ENCODE measurements at regions not wholly inside any gene's neighbourhood (a gene's known extent, or its start where the extent isn't known, plus 50 kb on each side); places are given as distances from the start of the nearest gene placed in this dataset.

GRCh38 chr10:78381107-78381506 is 347.4 kb downstream of the RPS24 start:
- ATAC-seq (no peak), DNase-seq (no peak)
- Mint-ChIP-seq H3K4me1 (no peaks in the 10 kb centered on the region), H3K4me3 (no peak overlapping the region), H3K27ac (no peak overlapping the region), H3K9me3 (peaks cover 0 to 5% (median 0%) of the 10 kb centered on the region in 11 donors), H3K36me3 (no peaks in the 10 kb centered on the region), H3K27me3 (peaks cover 0 to 21% (median 5%) of the 10 kb centered on the region in 5 donors)
- Histone ChIP-seq H3K4me1 (ENCODE audit: control insufficient read depth in 2 of 2, insufficient read depth in 2 of 2, low read length in 2 of 2) (no peaks in the 10 kb centered on the region), H3K27me3 (ENCODE audit: control insufficient read depth in 2 of 2, insufficient read depth in 2 of 2, low read length in 2 of 2) (no peaks in the 10 kb centered on the region), H3K9me3 (ENCODE audit: control insufficient read depth in 2 of 3, low read length in 3 of 3) (no peaks in the 10 kb centered on the region), H3K27ac (ENCODE audit: low read depth, low read length) (no peak overlapping the region), H3K36me3 (ENCODE audit: control insufficient read depth in 2 of 3, insufficient read depth in 3 of 3, low read length in 3 of 3) (no peaks in the 10 kb centered on the region), H3K4me3 (ENCODE audit: low read length) (no peak overlapping the region)
- CTCF ChIA-PET: no interaction called here
- intact Hi-C loops (cut with micrococcal nuclease): no loop called here
- POLR2A ChIA-PET: no interaction called here

DNA sequence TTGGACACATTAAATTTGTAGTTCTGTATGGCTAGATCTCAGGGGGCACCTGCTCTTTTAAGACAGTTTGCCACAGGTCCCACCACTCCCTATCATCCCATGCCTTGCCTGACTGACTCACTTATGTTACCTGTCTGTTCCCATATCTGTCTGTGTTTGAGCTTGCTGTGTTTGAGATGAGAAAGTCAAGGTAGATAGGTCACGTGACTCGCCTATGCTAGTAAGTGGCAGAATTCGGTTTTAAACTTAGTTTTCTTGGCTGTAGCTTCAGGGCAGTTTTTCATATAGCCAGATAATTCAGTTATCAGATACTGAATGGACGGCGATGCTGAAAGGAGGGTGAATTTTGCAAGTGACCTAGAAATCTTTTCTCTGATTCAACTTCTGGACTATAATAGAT is 348.4 kb downstream of the RPS24 start:
- intact Hi-C loops (cut with micrococcal nuclease): no loop called here
- DNase-seq: no peak
- Histone ChIP-seq H3K36me3 (ENCODE audit: control insufficient read depth in 2 of 3, insufficient read depth in 3 of 3, low read length in 3 of 3) (no peaks in the 10 kb centered on the region), H3K9me3 (ENCODE audit: control insufficient read depth in 2 of 3, low read length in 3 of 3) (no peaks in the 10 kb centered on the region), H3K27ac (ENCODE audit: low read depth, low read length) (no peak overlapping the region), H3K27me3 (ENCODE audit: control insufficient read depth in 2 of 2, insufficient read depth in 2 of 2, low read length in 2 of 2) (no peaks in the 10 kb centered on the region), H3K4me1 (ENCODE audit: control insufficient read depth in 2 of 2, insufficient read depth in 2 of 2, low read length in 2 of 2) (no peaks in the 10 kb centered on the region), H3K4me3 (ENCODE audit: low read length) (no peak overlapping the region)
- H3K27ac Mint-ChIP-seq: no peak overlapping the region
- no peak overlapping the region for H3K4me3 Mint-ChIP-seq
- ChIA-PET CTCF (no interaction called here), POLR2A (no interaction called here)
- H3K36me3 Mint-ChIP-seq: no peaks in the 10 kb centered on the region
- H3K27me3 Mint-ChIP-seq: peaks cover 0 to 21% (median 5%) of the 10 kb centered on the region in 5 donors
- H3K9me3 Mint-ChIP-seq: peaks cover 0 to 5% (median 0%) of the 10 kb centered on the region in 11 donors
- H3K4me1 Mint-ChIP-seq: no peaks in the 10 kb centered on the region
- no peak for ATAC-seq

DNA sequence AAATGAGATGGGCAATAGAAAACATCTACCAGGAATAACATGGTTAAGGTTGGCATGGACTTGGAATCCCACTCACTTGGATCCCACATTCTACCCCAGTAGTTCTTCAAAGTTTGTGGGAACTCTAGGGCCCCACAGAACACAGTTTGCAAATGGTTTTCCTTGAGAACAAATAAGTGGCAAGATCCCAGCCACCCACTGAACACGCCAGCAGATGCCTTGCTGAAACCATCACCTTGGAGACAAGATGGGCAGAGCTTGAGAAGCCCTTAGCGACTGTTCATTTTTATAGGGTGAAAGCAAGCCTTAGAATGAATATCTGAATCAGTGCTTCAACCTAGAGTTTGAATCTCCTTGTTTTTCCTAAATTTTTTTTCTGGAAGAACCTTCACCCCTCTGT is 349.1 kb downstream of the RPS24 start:
- Mint-ChIP-seq H3K27me3 (peaks cover 0 to 25% (median 5%) of the 10 kb centered on the region in 5 donors), H3K9me3 (peaks cover 0 to 5% (median 0%) of the 10 kb centered on the region in 11 donors), H3K36me3 (no peaks in the 10 kb centered on the region), H3K4me3 (no peak overlapping the region), H3K27ac (no peak overlapping the region), H3K4me1 (no peaks in the 10 kb centered on the region)
- Histone ChIP-seq H3K27ac (ENCODE audit: low read depth, low read length) (no peak overlapping the region), H3K4me1 (ENCODE audit: control insufficient read depth in 2 of 2, insufficient read depth in 2 of 2, low read length in 2 of 2) (no peaks in the 10 kb centered on the region), H3K9me3 (ENCODE audit: control insufficient read depth in 2 of 3, low read length in 3 of 3) (no peaks in the 10 kb centered on the region), H3K27me3 (ENCODE audit: control insufficient read depth in 2 of 2, insufficient read depth in 2 of 2, low read length in 2 of 2) (no peaks in the 10 kb centered on the region), H3K36me3 (ENCODE audit: control insufficient read depth in 2 of 3, insufficient read depth in 3 of 3, low read length in 3 of 3) (no peaks in the 10 kb centered on the region), H3K4me3 (ENCODE audit: low read length) (no peak overlapping the region)
- CTCF ChIA-PET: no interaction called here
- intact Hi-C loops (cut with micrococcal nuclease): no loop called here
- ATAC-seq (no peak), DNase-seq (no peak)
- POLR2A ChIA-PET: no interaction called here

- no peaks in the 10 kb centered on the region for H3K36me3 Mint-ChIP-seq
- Histone ChIP-seq H3K4me3 (ENCODE audit: low read length) (no peak overlapping the region), H3K27me3 (ENCODE audit: control insufficient read depth in 2 of 2, insufficient read depth in 2 of 2, low read length in 2 of 2) (no peaks in the 10 kb centered on the region), H3K27ac (ENCODE audit: low read depth, low read length) (no peak overlapping the region), H3K9me3 (ENCODE audit: control insufficient read depth in 2 of 3, low read length in 3 of 3) (no peaks in the 10 kb centered on the region), H3K36me3 (ENCODE audit: control insufficient read depth in 2 of 3, insufficient read depth in 3 of 3, low read length in 3 of 3) (no peaks in the 10 kb centered on the region), H3K4me1 (ENCODE audit: control insufficient read depth in 2 of 2, insufficient read depth in 2 of 2, low read length in 2 of 2) (no peaks in the 10 kb centered on the region)
- CTCF ChIA-PET: no interaction called here
- DNase-seq: no peak
- no peak overlapping the region for H3K27ac Mint-ChIP-seq
- intact Hi-C loops (cut with micrococcal nuclease): no loop called here
- no peak overlapping the region for H3K4me3 Mint-ChIP-seq
- no peaks in the 10 kb centered on the region for H3K4me1 Mint-ChIP-seq
- peaks cover 0 to 5% (median 0%) of the 10 kb centered on the region in 11 donors for H3K9me3 Mint-ChIP-seq
- peaks cover 0 to 23% (median 5%) of the 10 kb centered on the region in 5 donors for H3K27me3 Mint-ChIP-seq
- POLR2A ChIA-PET: no interaction called here
- ATAC-seq: no peak
These were observed 349.9 kb downstream of the RPS24 start for GRCh38 chr10:78383378-78384048.

DNA sequence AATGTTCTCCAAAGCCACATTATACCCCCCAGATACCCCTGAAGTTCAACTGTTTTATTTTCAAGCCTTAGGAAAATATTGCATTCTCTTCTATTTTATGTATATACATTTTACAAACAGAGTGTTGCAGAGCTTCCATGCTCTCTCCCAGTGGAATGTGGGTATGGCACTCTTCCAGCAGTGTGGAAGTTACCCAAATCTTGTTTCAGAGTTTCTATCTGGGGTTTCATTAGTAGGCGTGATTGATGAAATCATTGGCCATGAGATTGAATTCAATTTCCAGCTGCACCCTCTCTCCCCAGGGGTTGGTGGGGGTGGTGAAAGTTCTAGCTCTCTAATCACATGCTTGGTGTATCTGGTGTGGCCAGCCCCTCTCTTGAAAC is 350.4 kb downstream of the RPS24 start:
- intact Hi-C loops (cut with micrococcal nuclease): no loop called here
- no peak for DNase-seq
- no peaks in the 10 kb centered on the region for H3K9me3 ChIP-seq (ENCODE audit: control insufficient read depth in 2 of 3, low read length in 3 of 3)
- H3K27me3 Mint-ChIP-seq: peaks cover 0 to 22% (median 5%) of the 10 kb centered on the region in 5 donors
- H3K36me3 Mint-ChIP-seq: no peaks in the 10 kb centered on the region
- POLR2A ChIA-PET: no interaction called here
- H3K4me1 Mint-ChIP-seq: no peaks in the 10 kb centered on the region
- H3K4me3 ChIP-seq (ENCODE audit: low read length): no peak overlapping the region
- no peak for ATAC-seq
- no peak overlapping the region for H3K4me3 Mint-ChIP-seq
- no peaks in the 10 kb centered on the region for H3K36me3 ChIP-seq (ENCODE audit: control insufficient read depth in 2 of 3, insufficient read depth in 3 of 3, low read length in 3 of 3)
- H3K9me3 Mint-ChIP-seq: peaks cover 0 to 3% (median 0%) of the 10 kb centered on the region in 11 donors
- no peak overlapping the region for H3K27ac Mint-ChIP-seq
- H3K4me1 ChIP-seq (ENCODE audit: control insufficient read depth in 2 of 2, insufficient read depth in 2 of 2, low read length in 2 of 2): no peaks in the 10 kb centered on the region
- H3K27ac ChIP-seq (ENCODE audit: low read depth, low read length): no peak overlapping the region
- no peaks in the 10 kb centered on the region for H3K27me3 ChIP-seq (ENCODE audit: control insufficient read depth in 2 of 2, insufficient read depth in 2 of 2, low read length in 2 of 2)
- CTCF ChIA-PET: no interaction called here

DNA sequence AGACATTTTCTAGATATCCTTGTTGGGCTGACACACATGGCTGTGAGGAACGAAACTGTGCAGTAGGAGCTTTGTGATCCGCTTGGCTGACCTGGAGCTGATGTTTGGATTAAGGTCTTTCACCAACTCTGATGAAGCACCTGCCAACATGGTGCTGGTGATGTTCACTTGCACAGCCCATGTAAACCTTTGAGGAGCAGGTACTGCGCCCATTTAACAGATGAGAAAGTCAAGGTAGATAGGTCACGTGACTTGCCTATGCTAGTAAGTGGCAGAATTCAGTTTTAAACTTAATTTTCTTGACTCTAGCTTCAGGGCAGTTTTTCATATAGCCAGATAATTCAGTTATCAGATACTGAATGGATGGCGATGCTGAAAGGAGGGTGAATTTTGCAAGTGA is 351.9 kb downstream of the RPS24 start:
- Mint-ChIP-seq H3K27me3 (peaks cover 0 to 20% (median 5%) of the 10 kb centered on the region in 5 donors), H3K4me3 (no peak overlapping the region), H3K4me1 (no peaks in the 10 kb centered on the region), H3K9me3 (no peaks in the 10 kb centered on the region), H3K36me3 (no peaks in the 10 kb centered on the region), H3K27ac (no peak overlapping the region)
- H3K27ac ChIP-seq (ENCODE audit: low read depth, low read length): no peak overlapping the region
- H3K4me3 ChIP-seq (ENCODE audit: low read length): no peak overlapping the region
- no peaks in the 10 kb centered on the region for H3K9me3 ChIP-seq (ENCODE audit: control insufficient read depth in 2 of 3, low read length in 3 of 3)
- H3K4me1 ChIP-seq (ENCODE audit: control insufficient read depth in 2 of 2, insufficient read depth in 2 of 2, low read length in 2 of 2): no peaks in the 10 kb centered on the region
- POLR2A ChIA-PET: no interaction called here
- no peaks in the 10 kb centered on the region for H3K36me3 ChIP-seq (ENCODE audit: control insufficient read depth in 2 of 3, insufficient read depth in 3 of 3, low read length in 3 of 3)
- intact Hi-C loops (cut with micrococcal nuclease): no loop called here
- no peaks in the 10 kb centered on the region for H3K27me3 ChIP-seq (ENCODE audit: control insufficient read depth in 2 of 2, insufficient read depth in 2 of 2, low read length in 2 of 2)
- DNase-seq (no peak), ATAC-seq (no peak)
- CTCF ChIA-PET: interaction anchor here (0.5 kb wide), 1 partner anchor 270 kb away, joined by 3 read pairs; no protein-coding TSS in a partner anchor

DNA sequence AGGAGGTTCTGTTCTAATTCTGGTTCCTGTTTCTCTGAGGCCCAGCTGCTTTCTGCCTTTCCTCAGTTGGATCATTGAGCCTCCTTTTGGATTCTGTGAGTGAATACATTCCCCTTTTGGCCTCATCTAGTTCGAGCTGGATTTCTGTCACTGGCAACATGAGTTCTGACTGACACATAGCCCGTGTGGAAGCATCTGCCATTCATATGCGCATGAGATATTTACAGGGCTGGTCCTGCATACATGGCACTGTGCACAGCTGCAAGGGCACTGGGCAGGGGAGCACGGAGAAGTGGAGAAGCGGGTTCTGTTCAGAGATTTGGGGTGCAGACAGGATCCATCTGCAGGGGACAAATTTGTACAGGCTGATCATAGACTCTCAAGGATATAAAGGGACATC is 352.8 kb downstream of the RPS24 start:
- Histone ChIP-seq H3K36me3 (ENCODE audit: control insufficient read depth in 2 of 3, insufficient read depth in 3 of 3, low read length in 3 of 3) (no peaks in the 10 kb centered on the region), H3K27ac (ENCODE audit: low read depth, low read length) (no peak overlapping the region), H3K9me3 (ENCODE audit: control insufficient read depth in 2 of 3, low read length in 3 of 3) (no peaks in the 10 kb centered on the region), H3K27me3 (ENCODE audit: control insufficient read depth in 2 of 2, insufficient read depth in 2 of 2, low read length in 2 of 2) (no peaks in the 10 kb centered on the region), H3K4me1 (ENCODE audit: control insufficient read depth in 2 of 2, insufficient read depth in 2 of 2, low read length in 2 of 2) (no peaks in the 10 kb centered on the region), H3K4me3 (ENCODE audit: low read length) (no peak overlapping the region)
- no peak for DNase-seq
- H3K27ac Mint-ChIP-seq: no peak overlapping the region
- no peak for ATAC-seq
- no peaks in the 10 kb centered on the region for H3K4me1 Mint-ChIP-seq
- POLR2A ChIA-PET: no interaction called here
- peaks cover 0 to 20% (median 5%) of the 10 kb centered on the region in 5 donors for H3K27me3 Mint-ChIP-seq
- H3K9me3 Mint-ChIP-seq: no peaks in the 10 kb centered on the region
- intact Hi-C loops (cut with micrococcal nuclease): no loop called here
- no peak overlapping the region for H3K4me3 Mint-ChIP-seq
- H3K36me3 Mint-ChIP-seq: no peaks in the 10 kb centered on the region
- CTCF ChIA-PET: no interaction called here

Measured in naive thymus-derived CD4-positive, alpha-beta T cell (primary cell).